ENCODE measurements at regions not wholly inside any gene's neighbourhood (a gene's known extent, or its start where the extent isn't known, plus 50 kb on each side); places are given as distances from the start of the nearest gene placed in this dataset.

GRCh38 chr7:47658886-47659635 lies 77.2 kb upstream of the TNS3 start:
- no peaks in the 10 kb centered on the region for H3K27me3 ChIP-seq (ENCODE audit: control insufficient read depth in 1 of 2, insufficient read depth in 2 of 2, low read length in 2 of 2)
- 91 to 95% methylated on average over 8 of the region's 8 CpGs for WGBS, 2 donors
- no peaks in the 10 kb centered on the region for H3K4me1 ChIP-seq (ENCODE audit: control insufficient read depth in 2 of 2, insufficient read depth in 2 of 2, low read length in 1 of 2)
- no peaks in the 10 kb centered on the region for H3K36me3 ChIP-seq (ENCODE audit: control insufficient read depth in 2 of 2, insufficient read depth in 2 of 2, low read length in 1 of 2)
- no peak overlapping the region for H3K4me3 ChIP-seq (ENCODE audit: low read depth in 1 of 2, low read length in 2 of 2)
- H3K9me3 ChIP-seq (ENCODE audit: control insufficient read depth in 2 of 2, insufficient read depth in 1 of 2, low read depth in 1 of 2, low read length in 1 of 2) = no peaks in the 10 kb centered on the region
- no peak overlapping the region for H3K27ac ChIP-seq (ENCODE audit: low read depth in 2 of 2, low read length in 1 of 2)

GRCh38 chr7:47657126-47657525 lies 75.2 kb upstream of the TNS3 start:
- Histone ChIP-seq H3K36me3 (ENCODE audit: control insufficient read depth in 2 of 2, insufficient read depth in 2 of 2, low read length in 1 of 2) (no peaks in the 10 kb centered on the region), H3K4me1 (ENCODE audit: control insufficient read depth in 2 of 2, insufficient read depth in 2 of 2, low read length in 1 of 2) (peaks cover 0 to 2% of the 10 kb centered on the region in 2 donors), H3K9me3 (ENCODE audit: control insufficient read depth in 2 of 2, insufficient read depth in 1 of 2, low read depth in 1 of 2, low read length in 1 of 2) (no peaks in the 10 kb centered on the region), H3K27ac (ENCODE audit: low read depth in 2 of 2, low read length in 1 of 2) (no peak overlapping the region), H3K27me3 (ENCODE audit: control insufficient read depth in 1 of 2, insufficient read depth in 2 of 2, low read length in 2 of 2) (no peaks in the 10 kb centered on the region), H3K4me3 (ENCODE audit: low read depth in 1 of 2, low read length in 2 of 2) (no peak overlapping the region)
- 94% methylated on average over 8 of the region's 8 CpGs for WGBS, 2 donors

GRCh38 chr7:47654672-47655298 lies 72.9 kb upstream of the TNS3 start:
- 73 to 79% methylated on average over 14 of the region's 14 CpGs for WGBS, 2 donors
- Histone ChIP-seq H3K27ac (ENCODE audit: low read depth in 2 of 2, low read length in 1 of 2) (no peak overlapping the region), H3K4me3 (ENCODE audit: low read depth in 1 of 2, low read length in 2 of 2) (no peak overlapping the region), H3K27me3 (ENCODE audit: control insufficient read depth in 1 of 2, insufficient read depth in 2 of 2, low read length in 2 of 2) (no peaks in the 10 kb centered on the region), H3K36me3 (ENCODE audit: control insufficient read depth in 2 of 2, insufficient read depth in 2 of 2, low read length in 1 of 2) (no peaks in the 10 kb centered on the region), H3K4me1 (ENCODE audit: control insufficient read depth in 2 of 2, insufficient read depth in 2 of 2, low read length in 1 of 2) (peaks cover 0 to 2% of the 10 kb centered on the region in 2 donors), H3K9me3 (ENCODE audit: control insufficient read depth in 2 of 2, insufficient read depth in 1 of 2, low read depth in 1 of 2, low read length in 1 of 2) (no peaks in the 10 kb centered on the region)

GRCh38 chr7:47653550-47654411 lies 71.9 kb upstream of the TNS3 start:
- H3K4me3 ChIP-seq (ENCODE audit: low read depth in 1 of 2, low read length in 2 of 2) = no peak overlapping the region
- 63 to 69% methylated on average over 12 of the region's 12 CpGs for WGBS, 2 donors
- H3K27ac ChIP-seq (ENCODE audit: low read depth in 2 of 2, low read length in 1 of 2) = no peak overlapping the region
- H3K36me3 ChIP-seq (ENCODE audit: control insufficient read depth in 2 of 2, insufficient read depth in 2 of 2, low read length in 1 of 2) = no peaks in the 10 kb centered on the region
- H3K4me1 ChIP-seq (ENCODE audit: control insufficient read depth in 2 of 2, insufficient read depth in 2 of 2, low read length in 1 of 2) = peaks cover 0 to 2% of the 10 kb centered on the region in 2 donors
- no peaks in the 10 kb centered on the region for H3K9me3 ChIP-seq (ENCODE audit: control insufficient read depth in 2 of 2, insufficient read depth in 1 of 2, low read depth in 1 of 2, low read length in 1 of 2)
- H3K27me3 ChIP-seq (ENCODE audit: control insufficient read depth in 1 of 2, insufficient read depth in 2 of 2, low read length in 2 of 2) = no peaks in the 10 kb centered on the region

GRCh38 chr7:47652591-47652990 lies 70.7 kb upstream of the TNS3 start:
- H3K27me3 ChIP-seq (ENCODE audit: control insufficient read depth in 1 of 2, insufficient read depth in 2 of 2, low read length in 2 of 2) = no peaks in the 10 kb centered on the region
- 90% methylated on average over 2 of the region's 2 CpGs for WGBS, 2 donors
- no peak overlapping the region for H3K4me3 ChIP-seq (ENCODE audit: low read depth in 1 of 2, low read length in 2 of 2)
- no peaks in the 10 kb centered on the region for H3K9me3 ChIP-seq (ENCODE audit: control insufficient read depth in 2 of 2, insufficient read depth in 1 of 2, low read depth in 1 of 2, low read length in 1 of 2)
- H3K36me3 ChIP-seq (ENCODE audit: control insufficient read depth in 2 of 2, insufficient read depth in 2 of 2, low read length in 1 of 2) = no peaks in the 10 kb centered on the region
- peaks cover 0 to 2% of the 10 kb centered on the region in 2 donors for H3K4me1 ChIP-seq (ENCODE audit: control insufficient read depth in 2 of 2, insufficient read depth in 2 of 2, low read length in 1 of 2)
- H3K27ac ChIP-seq (ENCODE audit: low read depth in 2 of 2, low read length in 1 of 2) = no peak overlapping the region

- Histone ChIP-seq H3K36me3 (ENCODE audit: control insufficient read depth in 2 of 2, insufficient read depth in 2 of 2, low read length in 1 of 2) (no peaks in the 10 kb centered on the region), H3K27ac (ENCODE audit: low read depth in 2 of 2, low read length in 1 of 2) (no peak overlapping the region), H3K27me3 (ENCODE audit: control insufficient read depth in 1 of 2, insufficient read depth in 2 of 2, low read length in 2 of 2) (no peaks in the 10 kb centered on the region), H3K9me3 (ENCODE audit: control insufficient read depth in 2 of 2, insufficient read depth in 1 of 2, low read depth in 1 of 2, low read length in 1 of 2) (no peaks in the 10 kb centered on the region), H3K4me3 (ENCODE audit: low read depth in 1 of 2, low read length in 2 of 2) (no peak overlapping the region), H3K4me1 (ENCODE audit: control insufficient read depth in 2 of 2, insufficient read depth in 2 of 2, low read length in 1 of 2) (peaks cover 0 to 2% of the 10 kb centered on the region in 2 donors)
- WGBS, 2 donors = 75 to 80% methylated on average over 11 of the region's 11 CpGs
Measured at GRCh38 chr7:47651355-47652317, 69.7 kb upstream of the TNS3 start.

- Histone ChIP-seq H3K36me3 (ENCODE audit: control insufficient read depth in 2 of 2, insufficient read depth in 2 of 2, low read length in 1 of 2) (no peaks in the 10 kb centered on the region), H3K27me3 (ENCODE audit: control insufficient read depth in 1 of 2, insufficient read depth in 2 of 2, low read length in 2 of 2) (no peaks in the 10 kb centered on the region), H3K4me3 (ENCODE audit: low read depth in 1 of 2, low read length in 2 of 2) (no peak overlapping the region), H3K27ac (ENCODE audit: low read depth in 2 of 2, low read length in 1 of 2) (no peak overlapping the region), H3K4me1 (ENCODE audit: control insufficient read depth in 2 of 2, insufficient read depth in 2 of 2, low read length in 1 of 2) (peaks cover 0 to 2% of the 10 kb centered on the region in 2 donors), H3K9me3 (ENCODE audit: control insufficient read depth in 2 of 2, insufficient read depth in 1 of 2, low read depth in 1 of 2, low read length in 1 of 2) (no peaks in the 10 kb centered on the region)
- 88 to 91% methylated on average over 7 of the region's 7 CpGs for WGBS, 2 donors
Measured at GRCh38 chr7:47649919-47650318, 68.0 kb upstream of the TNS3 start.

GRCh38 chr7:47648275-47648925 lies 66.5 kb upstream of the TNS3 start:
- H3K4me1 ChIP-seq (ENCODE audit: control insufficient read depth in 2 of 2, insufficient read depth in 2 of 2, low read length in 1 of 2) = peaks cover 0 to under 1% of the 10 kb centered on the region in 2 donors
- no peaks in the 10 kb centered on the region for H3K9me3 ChIP-seq (ENCODE audit: control insufficient read depth in 2 of 2, insufficient read depth in 1 of 2, low read depth in 1 of 2, low read length in 1 of 2)
- no peak overlapping the region for H3K4me3 ChIP-seq (ENCODE audit: low read depth in 1 of 2, low read length in 2 of 2)
- H3K27me3 ChIP-seq (ENCODE audit: control insufficient read depth in 1 of 2, insufficient read depth in 2 of 2, low read length in 2 of 2) = no peaks in the 10 kb centered on the region
- WGBS, 2 donors = 80 to 82% methylated on average over 7 of the region's 7 CpGs
- no peak overlapping the region for H3K27ac ChIP-seq (ENCODE audit: low read depth in 2 of 2, low read length in 1 of 2)
- no peaks in the 10 kb centered on the region for H3K36me3 ChIP-seq (ENCODE audit: control insufficient read depth in 2 of 2, insufficient read depth in 2 of 2, low read length in 1 of 2)
